GM12891 (cell line): ENCODE measurements at regions not wholly inside any gene's neighbourhood (a gene's known extent, or its start where the extent isn't known, plus 50 kb on each side); places are given as distances from the start of the nearest gene placed in this dataset.

Experiments used
- DNase-seq: peaks from one replicate; pipeline ENCODE4 v3.0.0; 2011; ENCODE audit warnings: low spot score; ENCODE audit not compliant: insufficient read length
- FAIRE-seq: peaks from 2 replicates; lab custom pipeline; 2011; peaks lifted over from hg19 to GRCh38; lab: Jason Lieb, UNC
- PAX5 ChIP-seq: IDR thresholded peaks from 2 replicates; pipeline ENCODE4 v1.6.1; 2011; ENCODE audit warnings: low read length, moderate library complexity, mild to moderate bottlenecking; ENCODE audit not compliant: insufficient read depth, severe bottlenecking
- POLR2A ChIP-seq: IDR thresholded peaks from 2 replicates; pipeline ENCODE4 v1.6.1; 2011; ENCODE audit warnings: low read depth, low read length, control low read depth
- POLR2AphosphoS5 ChIP-seq: IDR thresholded peaks from 2 replicates; pipeline ENCODE4 v1.6.1; 2011; ENCODE audit warnings: low read depth, low read length, control low read depth
- POU2F2 ChIP-seq: IDR thresholded peaks from 2 replicates; pipeline ENCODE4 v1.6.1; 2011; ENCODE audit warnings: low read depth, mild to moderate bottlenecking, control low read depth, low read length, moderate library complexity
- SPI1 ChIP-seq: IDR thresholded peaks from 2 replicates; pipeline ENCODE4 v1.6.1; 2011; ENCODE audit warnings: low read depth, low read length, control low read depth
- TAF1 ChIP-seq: IDR thresholded peaks from 2 replicates; pipeline ENCODE4 v1.6.1; 2011; ENCODE audit warnings: low read depth, low read length, control low read depth

- FAIRE-seq = no peak
- TF ChIP-seq POLR2A (no peak), SPI1 (no peak), TAF1 (no peak), POLR2AphosphoS5 (no peak), PAX5 (no peak), POU2F2 (no peak)
- DNase-seq = no peak
These were observed 847.0 kb downstream of the TYW1 start for GRCh38 chr7:67843615-67844014.

GRCh38 chr7:67847092-67847787 lies 850.6 kb downstream of the TYW1 start:
- TF ChIP-seq POU2F2 (no peak), POLR2AphosphoS5 (no peak), TAF1 (no peak), POLR2A (no peak), PAX5 (no peak), SPI1 (no peak)
- FAIRE-seq (no peak), DNase-seq (no peak)

- TF ChIP-seq TAF1 (no peak), POLR2AphosphoS5 (no peak), POU2F2 (no peak), PAX5 (no peak), POLR2A (no peak), SPI1 (no peak)
- no peak for DNase-seq
- FAIRE-seq = no peak
These were observed 857.9 kb downstream of the TYW1 start for GRCh38 chr7:67854221-67855178.

GRCh38 chr7:67855322-67855721 lies 858.7 kb downstream of the TYW1 start:
- no peak for FAIRE-seq
- TF ChIP-seq TAF1 (no peak), SPI1 (no peak)
- no peak for DNase-seq

GRCh38 chr7:67856046-67856445 lies 859.4 kb downstream of the TYW1 start:
- FAIRE-seq (no peak), DNase-seq (no peak)
- TF ChIP-seq POU2F2 (no peak), PAX5 (no peak), POLR2AphosphoS5 (no peak)

GRCh38 chr7:67857698-67858097 lies 861.1 kb downstream of the TYW1 start:
- TF ChIP-seq POU2F2 (no peak), TAF1 (no peak), POLR2A (no peak), SPI1 (no peak), PAX5 (no peak), POLR2AphosphoS5 (no peak)
- no peak for FAIRE-seq
- no peak for DNase-seq

- no peak for TF ChIP-seq SPI1
- TF ChIP-seq POU2F2 = no peak
- TF ChIP-seq POLR2A = no peak
- TF ChIP-seq PAX5 = no peak
- TF ChIP-seq POLR2AphosphoS5 = no peak
- no peak for TF ChIP-seq TAF1
- FAIRE-seq = no peak
- no peak for DNase-seq
These were observed 862.3 kb downstream of the TYW1 start for GRCh38 chr7:67858931-67859330.

- TF ChIP-seq TAF1 (no peak), PAX5 (no peak), SPI1 (no peak), POLR2AphosphoS5 (no peak), POU2F2 (no peak), POLR2A (no peak)
- FAIRE-seq (no peak), DNase-seq (no peak)
These were observed 867.3 kb downstream of the TYW1 start for GRCh38 chr7:67863911-67864310.

GRCh38 chr7:67866054-67866453 lies 869.4 kb downstream of the TYW1 start:
- no peak for FAIRE-seq
- no peak for DNase-seq
- TF ChIP-seq POLR2AphosphoS5 = no peak
- TF ChIP-seq POU2F2 = no peak
- TF ChIP-seq TAF1 = no peak

GRCh38 chr7:67866812-67867211 lies 870.2 kb downstream of the TYW1 start:
- TF ChIP-seq POU2F2 (no peak), TAF1 (no peak), POLR2AphosphoS5 (no peak), SPI1 (no peak), POLR2A (no peak), PAX5 (no peak)
- FAIRE-seq (no peak), DNase-seq (no peak)

- FAIRE-seq (no peak), DNase-seq (no peak)
- TF ChIP-seq SPI1 = no peak
- TF ChIP-seq POU2F2 = no peak
- TF ChIP-seq POLR2A = no peak
- no peak for TF ChIP-seq TAF1
- TF ChIP-seq PAX5 = no peak
- TF ChIP-seq POLR2AphosphoS5 = no peak
These were observed 873.8 kb downstream of the TYW1 start for GRCh38 chr7:67870396-67870795.
